ENCODE measurements at regions not wholly inside any gene's neighbourhood (a gene's known extent, or its start where the extent isn't known, plus 50 kb on each side); places are given as distances from the start of the nearest gene placed in this dataset.
"Not testable (repeated sequence)": the region's sequence is repeated elsewhere in the genome, so short reads cannot be mapped to it uniquely, and the experiment has no call there.

DNA sequence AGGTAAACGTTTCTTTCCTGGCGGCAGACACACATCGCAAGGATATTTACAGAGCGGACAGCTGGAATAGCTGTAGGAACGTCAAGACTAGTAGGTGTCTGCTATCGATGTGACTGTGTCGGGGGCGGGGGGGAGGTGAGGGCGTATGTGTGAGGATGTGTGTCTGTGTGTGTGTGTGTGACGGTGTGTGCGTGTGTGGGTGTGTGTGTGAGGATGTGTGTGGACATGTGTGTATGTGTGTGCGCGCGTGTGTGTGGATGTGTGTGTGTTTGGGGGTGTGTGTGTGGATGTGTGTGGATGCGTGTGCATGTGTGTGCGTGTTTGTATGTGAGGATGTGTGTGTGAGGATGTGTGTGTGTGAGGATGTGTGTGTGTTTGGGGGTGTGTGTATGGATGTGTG is 55.4 kb downstream of the PNMA6F start:
- H3K9me3 ChIP-seq (ENCODE audit: control insufficient read depth, insufficient read depth, low read depth, low read length); POLR2A ChIA-PET; DNase-seq (ENCODE audit: low read depth, low spot score); H3K4me1 ChIP-seq (ENCODE audit: control insufficient read depth, insufficient read depth, low read length); H3K36me3 ChIP-seq (ENCODE audit: control insufficient read depth, insufficient read depth, low read length); BruUV-seq (replicated peaks); H3K4me3 ChIP-seq (ENCODE audit: low read depth in 2 of 2, low read length in 2 of 2); H3K27ac ChIP-seq (ENCODE audit: low read length); H3K27me3 ChIP-seq (ENCODE audit: control insufficient read depth, insufficient read depth, low read length); in situ Hi-C loops (cut with HindIII; ENCODE audit: low pct_unique_long_range_greater_than_20kb, low sequenced_read_pairs); ATAC-seq; intact Hi-C loops (cut with micrococcal nuclease; ENCODE audit: unreplicated experiment): not testable (repeated sequence)
- CTCF ChIA-PET, result interaction anchor here (0.6 kb wide), 1 partner anchor 314 kb away, joined by 4 read pairs; no protein-coding TSS in a partner anchor

GRCh38 chrX:153260468-153260867 is 61.1 kb downstream of the PNMA6F start:
- BruUV-seq (replicated peaks); in situ Hi-C loops (cut with HindIII; ENCODE audit: low pct_unique_long_range_greater_than_20kb, low sequenced_read_pairs); H3K4me1 ChIP-seq (ENCODE audit: control insufficient read depth, insufficient read depth, low read length); H3K9me3 ChIP-seq (ENCODE audit: control insufficient read depth, insufficient read depth, low read depth, low read length); intact Hi-C loops (cut with micrococcal nuclease; ENCODE audit: unreplicated experiment); POLR2A ChIA-PET; H3K27ac ChIP-seq (ENCODE audit: low read length); DNase-seq (ENCODE audit: low read depth, low spot score); H3K36me3 ChIP-seq (ENCODE audit: control insufficient read depth, insufficient read depth, low read length); H3K27me3 ChIP-seq (ENCODE audit: control insufficient read depth, insufficient read depth, low read length); H3K4me3 ChIP-seq (ENCODE audit: low read depth in 2 of 2, low read length in 2 of 2); CTCF ChIA-PET: not testable (repeated sequence)
- peak; percentile 76 for ATAC-seq

- POLR2A ChIA-PET; intact Hi-C loops (cut with micrococcal nuclease; ENCODE audit: unreplicated experiment); BruUV-seq (replicated peaks); in situ Hi-C loops (cut with HindIII; ENCODE audit: low pct_unique_long_range_greater_than_20kb, low sequenced_read_pairs); H3K9me3 ChIP-seq (ENCODE audit: control insufficient read depth, insufficient read depth, low read depth, low read length); DNase-seq (ENCODE audit: low read depth, low spot score); H3K4me1 ChIP-seq (ENCODE audit: control insufficient read depth, insufficient read depth, low read length); H3K4me3 ChIP-seq (ENCODE audit: low read depth in 2 of 2, low read length in 2 of 2); CTCF ChIA-PET; H3K27ac ChIP-seq (ENCODE audit: low read length); ATAC-seq; H3K36me3 ChIP-seq (ENCODE audit: control insufficient read depth, insufficient read depth, low read length); H3K27me3 ChIP-seq (ENCODE audit: control insufficient read depth, insufficient read depth, low read length): not testable (repeated sequence)
Measured at GRCh38 chrX:153253239-153253638, 68.3 kb downstream of the PNMA6F start.

GRCh38 chrX:153252378-153253129 is 69.0 kb downstream of the PNMA6F start:
- intact Hi-C loops (cut with micrococcal nuclease; ENCODE audit: unreplicated experiment); H3K4me1 ChIP-seq (ENCODE audit: control insufficient read depth, insufficient read depth, low read length); DNase-seq (ENCODE audit: low read depth, low spot score); H3K4me3 ChIP-seq (ENCODE audit: low read depth in 2 of 2, low read length in 2 of 2); H3K27ac ChIP-seq (ENCODE audit: low read length); CTCF ChIA-PET; BruUV-seq (replicated peaks); H3K36me3 ChIP-seq (ENCODE audit: control insufficient read depth, insufficient read depth, low read length); in situ Hi-C loops (cut with HindIII; ENCODE audit: low pct_unique_long_range_greater_than_20kb, low sequenced_read_pairs); H3K27me3 ChIP-seq (ENCODE audit: control insufficient read depth, insufficient read depth, low read length); H3K9me3 ChIP-seq (ENCODE audit: control insufficient read depth, insufficient read depth, low read depth, low read length); POLR2A ChIA-PET: not testable (repeated sequence)
- ATAC-seq, result peak; percentile 60; the same call in 1 of the 2 replicates

DNA sequence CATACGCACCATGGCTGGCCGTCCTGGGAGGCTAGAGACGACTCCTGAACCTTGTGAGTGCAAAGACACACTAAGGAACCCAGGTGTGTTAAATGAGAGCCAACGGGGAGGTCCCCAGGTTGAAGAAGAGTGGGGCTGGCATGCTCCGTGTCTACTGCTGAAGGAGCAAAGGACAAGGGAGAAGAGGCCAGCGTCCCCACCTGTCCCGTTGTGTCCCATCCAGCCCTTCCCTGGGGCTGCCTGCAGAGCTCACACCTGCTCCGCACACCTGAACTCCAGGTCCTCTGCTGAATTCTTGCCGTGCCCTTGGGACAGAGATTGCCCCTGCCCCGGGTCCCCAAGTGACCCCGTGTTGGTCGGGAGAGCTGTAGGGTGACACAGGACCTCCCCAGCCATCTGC is 69.6 kb downstream of the PNMA6F start:
- H3K9me3 ChIP-seq (ENCODE audit: control insufficient read depth, insufficient read depth, low read depth, low read length); H3K27ac ChIP-seq (ENCODE audit: low read length); H3K36me3 ChIP-seq (ENCODE audit: control insufficient read depth, insufficient read depth, low read length); H3K4me3 ChIP-seq (ENCODE audit: low read depth in 2 of 2, low read length in 2 of 2); in situ Hi-C loops (cut with HindIII; ENCODE audit: low pct_unique_long_range_greater_than_20kb, low sequenced_read_pairs); ATAC-seq; H3K4me1 ChIP-seq (ENCODE audit: control insufficient read depth, insufficient read depth, low read length); BruUV-seq (replicated peaks); intact Hi-C loops (cut with micrococcal nuclease; ENCODE audit: unreplicated experiment); DNase-seq (ENCODE audit: low read depth, low spot score); CTCF ChIA-PET; POLR2A ChIA-PET; H3K27me3 ChIP-seq (ENCODE audit: control insufficient read depth, insufficient read depth, low read length): not testable (repeated sequence)

- intact Hi-C loops (cut with micrococcal nuclease; ENCODE audit: unreplicated experiment); H3K27ac ChIP-seq (ENCODE audit: low read length); in situ Hi-C loops (cut with HindIII; ENCODE audit: low pct_unique_long_range_greater_than_20kb, low sequenced_read_pairs); H3K4me3 ChIP-seq (ENCODE audit: low read depth in 2 of 2, low read length in 2 of 2); H3K36me3 ChIP-seq (ENCODE audit: control insufficient read depth, insufficient read depth, low read length); H3K4me1 ChIP-seq (ENCODE audit: control insufficient read depth, insufficient read depth, low read length); ATAC-seq; H3K9me3 ChIP-seq (ENCODE audit: control insufficient read depth, insufficient read depth, low read depth, low read length); DNase-seq (ENCODE audit: low read depth, low spot score); CTCF ChIA-PET; BruUV-seq (replicated peaks); H3K27me3 ChIP-seq (ENCODE audit: control insufficient read depth, insufficient read depth, low read length); POLR2A ChIA-PET: not testable (repeated sequence)
Measured at GRCh38 chrX:153250762-153251161, 70.8 kb downstream of the PNMA6F start.
